HG03095 (cell line): ENCODE measurements at regions not wholly inside any gene's neighbourhood (a gene's known extent, or its start where the extent isn't known, plus 50 kb on each side); places are given as distances from the start of the nearest gene placed in this dataset.

Experiments used
- ATAC-seq: cut with Tn5 transposase; IDR thresholded peaks from one replicate; pipeline ENCODE4 v1.9.1; 2021; ENCODE audit warnings: moderate library complexity; ENCODE audit not compliant: unreplicated experiment

- no peak for ATAC-seq
Observed at GRCh38 chr6:96460052-96460700, 61.4 kb upstream of the UFL1 start.

DNA sequence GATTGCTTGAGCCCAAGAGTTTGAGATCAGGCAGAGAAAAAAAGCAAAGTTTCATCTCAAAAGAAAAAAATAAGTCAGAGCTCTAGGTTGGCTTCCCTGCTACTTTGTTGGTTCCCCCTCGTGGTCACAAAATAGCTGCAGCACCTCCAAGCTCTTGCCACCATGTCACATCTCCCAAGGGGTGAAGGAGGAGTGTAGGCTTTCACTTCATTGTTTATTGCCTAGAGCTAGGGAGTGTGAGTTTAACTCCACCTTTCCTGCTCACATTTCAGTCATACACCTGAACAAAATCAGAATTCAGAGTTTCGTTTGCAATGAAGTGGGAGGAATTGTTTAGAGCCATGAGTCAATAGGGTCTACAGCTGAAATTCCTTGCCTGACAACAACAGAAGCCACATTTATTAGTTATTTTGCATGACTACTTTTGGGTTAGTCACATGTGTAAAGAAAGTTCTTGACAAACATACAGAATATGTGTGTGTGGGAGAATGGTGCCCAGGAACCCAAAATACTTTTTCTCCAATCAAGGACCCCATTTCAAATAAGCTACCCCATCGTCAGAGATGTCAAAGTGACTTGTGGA, 56.2 kb upstream of the UFL1 start:
- ATAC-seq: no peak

GRCh38 chr6:96466147-96466863, 55.3 kb upstream of the UFL1 start:
- peak; percentile 60 for ATAC-seq

DNA sequence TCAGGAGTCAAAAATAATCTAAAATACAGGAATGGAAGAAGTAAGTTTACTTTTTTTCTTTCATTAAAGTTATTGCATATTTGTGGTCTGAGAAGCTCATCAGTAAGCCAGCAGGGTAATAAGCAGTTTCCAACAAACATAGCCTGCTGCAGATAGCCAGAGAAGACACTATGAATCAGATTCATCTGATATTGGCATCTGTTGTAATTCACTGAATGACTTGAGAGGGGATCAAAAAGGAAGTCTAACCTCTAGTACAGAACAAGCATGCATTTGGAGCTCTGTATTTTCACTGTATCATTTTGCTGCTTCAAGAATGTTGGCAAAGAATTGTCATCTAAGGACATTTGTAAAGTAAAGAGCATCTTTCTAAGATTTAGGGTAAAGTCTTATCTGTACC, 53.8 kb upstream of the UFL1 start:
- ATAC-seq: no peak

GRCh38 chr6:96468281-96468680, 53.3 kb upstream of the UFL1 start:
- no peak for ATAC-seq

- no peak for ATAC-seq
Observed at GRCh38 chr6:96468681-96469224, 52.9 kb upstream of the UFL1 start.

DNA sequence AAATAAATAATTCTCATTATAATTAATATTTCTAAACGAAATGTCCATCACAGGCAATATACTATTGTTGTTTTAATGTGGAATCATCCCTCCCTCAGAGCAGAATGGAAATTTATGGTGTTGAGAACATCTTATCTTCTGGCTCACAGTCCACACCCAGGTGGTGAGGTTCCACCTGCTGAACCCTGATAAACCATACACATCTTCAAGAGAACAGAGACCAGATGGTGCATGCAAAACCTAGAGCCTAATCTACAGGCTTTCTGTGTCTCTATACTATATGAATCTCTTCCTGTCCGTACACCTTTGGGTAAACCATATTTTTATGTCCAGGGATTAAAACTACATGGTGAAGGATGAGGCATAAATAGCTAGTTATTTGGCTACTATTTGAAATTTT, 52.3 kb upstream of the UFL1 start:
- ATAC-seq: no peak

GRCh38 chr6:96470296-96470695, 51.3 kb upstream of the UFL1 start:
- no peak for ATAC-seq
